HG02973 (cell line): ENCODE measurements at regions not wholly inside any gene's neighbourhood (a gene's known extent, or its start where the extent isn't known, plus 50 kb on each side); places are given as distances from the start of the nearest gene placed in this dataset.

Source experiments
- ATAC-seq: cut with Tn5 transposase; IDR thresholded peaks from one replicate; pipeline ENCODE4 v1.9.1; 2021; ENCODE audit warnings: moderate library complexity; ENCODE audit not compliant: unreplicated experiment

DNA sequence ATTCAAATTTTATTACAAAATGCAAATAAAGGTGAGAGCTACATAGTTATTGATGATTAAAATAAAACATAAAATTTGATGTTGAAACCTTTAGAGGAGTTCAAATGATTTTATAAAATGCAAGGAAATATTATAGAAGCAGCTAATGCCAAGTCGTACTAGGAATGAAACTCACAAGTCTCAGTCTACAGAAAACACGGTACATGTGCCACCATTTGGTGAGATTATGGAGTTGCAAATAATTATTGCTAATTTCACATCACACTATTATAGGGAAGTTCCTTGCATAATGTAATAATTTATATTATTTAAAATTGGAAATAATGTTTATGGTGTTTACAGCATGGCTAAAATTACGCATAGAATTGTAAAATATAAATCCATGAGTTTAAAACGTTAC, 1601.7 kb upstream of the TENM3 start:
- no peak for ATAC-seq

DNA sequence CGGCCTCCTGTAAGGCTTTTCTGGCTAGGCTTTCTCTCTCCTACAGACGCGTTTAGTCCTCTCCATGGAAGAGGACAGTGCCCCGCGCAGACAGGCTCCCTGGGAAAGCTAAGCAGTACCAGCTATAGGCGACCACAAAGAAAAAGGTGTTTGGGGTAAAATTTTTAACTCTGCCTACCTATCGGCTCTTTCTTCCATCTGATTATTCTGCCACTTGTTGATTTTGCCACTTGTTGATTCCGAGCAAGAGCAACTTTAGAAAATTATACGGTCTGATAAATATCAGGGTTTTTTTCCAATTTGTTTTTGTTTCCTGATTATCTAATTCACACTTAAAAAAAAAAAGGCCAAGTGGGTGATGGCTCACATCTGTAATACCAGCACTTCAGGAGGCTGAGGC, 1600.5 kb upstream of the TENM3 start:
- ATAC-seq = no peak

DNA sequence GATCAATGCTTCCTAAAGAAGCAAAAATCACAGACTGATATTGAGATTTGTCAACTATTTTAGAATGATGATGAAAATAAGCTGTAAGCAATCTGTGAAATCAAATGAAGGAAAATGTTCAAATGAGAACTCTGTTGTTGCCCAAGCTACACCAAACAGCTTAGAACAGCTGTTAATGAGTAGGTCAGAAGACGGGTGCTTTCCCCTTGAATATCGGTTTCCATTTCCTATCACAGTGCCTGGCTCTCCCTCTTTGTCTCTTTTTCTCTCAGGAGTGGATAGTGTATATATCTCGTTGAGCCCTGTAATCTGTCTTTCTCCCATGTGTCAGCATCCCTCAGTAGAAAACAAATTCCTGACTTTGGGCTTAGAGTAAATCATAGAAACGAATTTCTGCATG, 1592.9 kb upstream of the TENM3 start:
- ATAC-seq = peak; percentile 56

DNA sequence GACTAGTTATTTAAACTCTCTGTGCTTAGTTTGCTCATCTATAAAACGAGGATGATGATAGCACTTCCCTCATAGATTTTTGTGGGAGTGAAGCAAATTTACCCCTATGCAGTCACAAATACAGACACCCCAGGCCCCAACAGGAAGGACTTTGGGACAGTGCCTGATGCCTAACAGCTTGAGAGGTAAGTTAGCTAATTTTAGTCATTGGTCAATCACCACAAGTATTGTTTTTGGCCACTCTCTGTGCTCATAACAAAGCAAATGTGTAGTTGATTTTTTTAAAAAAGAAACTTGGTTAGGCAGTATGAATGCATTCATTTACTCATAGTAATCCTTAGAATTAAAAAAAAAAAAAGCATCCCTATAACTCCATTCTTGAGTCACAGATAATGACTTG, 1590.7 kb upstream of the TENM3 start:
- ATAC-seq = no peak

DNA sequence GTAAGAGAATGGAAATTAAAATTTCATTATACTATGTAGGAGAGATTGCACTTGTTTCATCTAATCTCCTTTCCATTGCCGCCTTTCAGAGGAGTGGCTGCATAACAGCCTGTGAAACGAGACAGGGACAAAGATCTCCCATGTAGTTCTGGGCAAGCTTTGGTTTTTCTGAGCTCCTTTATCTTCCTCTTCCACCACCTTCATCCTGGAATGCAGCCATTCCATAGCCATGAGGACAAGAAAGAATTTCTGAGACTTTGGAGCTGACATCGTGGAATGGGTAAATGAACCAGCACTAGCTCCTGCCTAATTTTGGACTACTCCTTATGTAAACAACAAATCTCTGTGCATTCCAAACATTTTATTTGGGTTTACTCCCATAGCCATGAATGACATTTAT, 1587.3 kb upstream of the TENM3 start:
- ATAC-seq = no peak

DNA sequence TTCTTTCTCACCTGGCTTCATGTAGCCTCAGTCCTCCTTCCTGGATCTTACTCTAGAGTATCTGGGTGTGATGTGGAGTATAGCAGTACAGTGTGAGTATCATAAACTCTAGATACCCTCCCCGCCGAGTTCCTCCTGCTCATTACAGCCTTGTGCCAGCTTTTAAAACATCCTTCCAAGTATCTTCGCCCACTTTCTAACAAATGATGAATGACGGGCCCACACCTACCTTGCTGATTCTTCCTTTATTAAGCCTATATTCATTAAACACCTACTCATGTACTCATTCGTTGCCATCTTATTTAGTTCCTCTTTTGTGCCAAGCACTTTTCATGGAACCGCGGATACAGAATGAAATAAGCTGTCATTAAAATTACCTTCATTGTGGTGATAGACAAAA, 1585.3 kb upstream of the TENM3 start:
- no peak for ATAC-seq

DNA sequence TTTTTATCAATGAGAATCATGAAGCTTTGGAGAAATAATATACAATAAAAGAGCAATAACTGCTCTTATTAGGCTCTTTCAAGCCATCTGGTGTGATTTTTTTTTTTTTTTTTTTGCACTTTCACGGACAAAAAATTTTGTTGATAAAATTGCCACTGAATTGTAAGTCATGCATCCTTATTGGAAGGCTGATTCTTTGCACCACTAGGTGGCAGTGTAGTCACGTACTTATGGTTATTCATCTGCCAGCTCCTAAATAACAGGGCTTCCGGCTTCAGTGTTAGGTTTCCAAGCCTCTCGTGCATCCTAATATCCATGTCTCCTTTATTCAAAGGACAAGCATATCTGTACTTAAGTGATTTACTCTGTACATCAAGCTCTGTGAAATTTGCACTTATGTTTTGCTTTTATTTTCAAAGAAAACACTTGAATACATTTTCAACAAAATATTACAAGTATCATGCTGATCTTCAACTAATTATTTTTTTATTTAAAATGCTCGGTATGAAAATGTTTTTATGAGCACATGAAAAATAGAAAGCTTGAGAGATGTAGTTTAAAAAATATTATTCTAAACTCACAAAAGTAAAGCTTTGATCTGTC, 1578.3 kb upstream of the TENM3 start:
- ATAC-seq = peak; percentile 85

DNA sequence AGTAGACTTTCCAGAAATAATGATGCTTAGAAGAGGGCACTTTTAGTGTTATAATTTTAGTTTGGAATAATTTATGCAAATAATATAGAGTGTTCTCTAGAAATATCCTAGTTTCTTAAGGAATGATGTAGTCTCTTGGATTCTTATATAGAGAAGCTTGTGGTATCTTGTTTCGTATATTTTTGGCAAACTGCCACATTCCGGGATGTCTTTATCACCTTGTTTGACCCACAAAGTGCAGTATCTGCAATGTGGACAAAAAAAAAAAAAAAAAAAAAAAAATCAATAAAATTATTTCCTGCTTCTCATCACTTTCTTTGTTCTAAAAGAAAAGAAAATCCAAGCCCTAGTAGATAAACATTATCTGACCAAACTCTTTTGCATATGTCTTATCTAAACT, 1577.7 kb upstream of the TENM3 start:
- ATAC-seq = no peak

DNA sequence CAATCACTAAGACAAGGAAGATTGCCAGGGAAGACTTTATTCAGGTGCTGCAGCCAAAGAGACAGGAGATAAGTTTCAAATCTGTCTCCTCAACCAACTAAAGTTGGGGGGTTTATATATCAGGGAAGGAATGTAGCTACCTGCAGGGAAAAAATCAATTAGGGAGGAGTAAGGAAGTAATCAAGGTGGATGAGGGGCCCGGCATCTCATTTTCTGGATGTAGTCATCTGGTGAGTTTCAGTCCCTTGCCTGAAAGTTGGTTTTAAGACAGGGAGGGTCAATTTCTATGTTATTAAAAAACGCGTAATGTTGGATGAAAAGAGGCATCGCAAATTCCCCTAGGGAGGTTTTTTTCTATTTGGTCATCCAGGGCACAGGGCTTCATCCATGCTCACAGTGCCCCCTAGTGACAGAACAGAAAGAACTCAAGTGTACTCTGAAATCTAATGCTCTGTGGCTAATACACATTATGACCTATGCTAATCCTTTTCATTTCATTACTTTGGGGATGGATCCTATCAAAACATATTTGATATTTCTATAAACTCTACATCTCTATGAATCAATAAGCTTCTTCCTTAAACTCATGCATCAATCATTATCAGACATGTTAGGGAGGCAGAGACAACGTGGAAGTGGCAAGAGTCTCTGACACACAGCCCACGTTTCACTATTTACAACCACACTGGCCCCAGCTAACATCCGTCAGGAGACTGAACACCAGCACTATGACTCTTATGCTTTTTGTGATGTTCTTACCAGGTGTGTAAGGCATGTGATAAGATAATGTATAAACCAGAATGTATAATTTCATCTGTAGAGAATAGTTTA, 1577.0 kb upstream of the TENM3 start:
- peak; percentile 87 for ATAC-seq

DNA sequence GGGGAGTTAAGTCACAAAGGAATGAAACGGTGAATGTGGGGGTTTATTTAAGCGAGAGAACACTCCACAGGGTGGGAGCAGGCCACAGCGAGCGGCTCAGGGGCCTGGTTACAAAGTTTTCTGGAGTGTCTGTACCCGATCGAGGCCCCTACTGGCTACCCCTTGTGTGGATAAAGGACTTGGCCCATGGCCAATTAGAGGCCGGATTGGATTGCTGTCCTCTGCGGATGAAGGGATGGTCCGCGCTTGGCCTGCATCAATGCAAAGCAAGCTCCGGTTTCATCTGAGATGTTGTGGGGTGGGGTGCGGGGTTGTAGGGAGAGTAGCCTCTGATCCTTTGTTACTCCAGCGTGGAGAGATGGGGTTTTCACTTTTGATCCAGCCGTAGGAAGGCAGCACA, 1574.5 kb upstream of the TENM3 start:
- ATAC-seq = no peak

DNA sequence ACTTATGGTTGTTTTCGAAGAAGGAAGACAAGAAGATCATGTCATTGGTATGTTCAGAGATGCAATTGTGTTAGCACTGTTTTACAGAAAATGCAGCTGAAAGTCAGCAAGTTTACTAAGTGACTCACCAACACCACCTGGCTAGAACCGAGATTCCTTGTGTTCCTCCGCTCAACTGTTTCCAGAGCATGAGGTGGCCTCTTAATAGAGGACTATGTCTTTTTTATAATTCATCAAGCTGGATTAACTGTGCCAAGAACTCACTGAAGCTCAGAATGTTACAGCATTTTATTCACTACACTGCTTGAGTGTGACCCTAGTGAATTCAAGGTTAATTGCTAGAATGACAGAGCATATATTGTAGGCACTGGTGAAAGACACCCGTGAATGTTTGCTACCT, 1573.5 kb upstream of the TENM3 start:
- no peak for ATAC-seq

DNA sequence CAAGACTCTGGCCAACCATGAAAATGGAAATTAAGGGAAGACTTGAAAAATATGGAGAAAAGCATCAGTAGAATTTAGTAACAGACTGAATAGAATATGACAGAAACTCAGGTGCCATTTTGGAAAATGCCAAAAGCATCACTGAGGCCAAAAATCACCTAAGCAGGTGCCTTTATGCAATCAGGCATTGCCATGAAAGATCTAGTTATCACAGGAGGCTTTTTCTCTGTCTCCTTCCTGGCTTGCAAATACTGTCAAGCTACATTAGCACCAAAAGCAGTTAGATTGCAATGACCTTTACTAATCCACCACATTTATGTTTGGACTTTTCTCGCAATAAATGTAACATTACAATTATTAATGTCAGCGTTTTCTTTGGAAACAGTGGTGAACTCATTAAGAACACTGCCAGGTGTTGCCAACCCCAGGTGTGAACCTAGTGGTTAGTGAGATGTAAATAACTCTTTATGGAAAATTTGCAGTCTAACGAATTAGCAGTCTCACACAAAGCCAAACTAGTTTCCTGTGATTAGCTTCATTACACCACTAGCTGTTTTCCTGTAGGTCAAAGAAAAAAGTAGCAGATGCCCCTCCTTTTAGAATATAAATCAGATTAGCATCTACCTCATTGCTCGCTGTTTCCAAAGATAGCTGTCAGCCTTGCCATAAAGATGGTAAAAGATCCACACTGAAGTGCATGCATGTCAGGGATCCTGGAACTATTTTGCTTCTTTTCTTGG, 1568.4 kb upstream of the TENM3 start:
- ATAC-seq = no peak

DNA sequence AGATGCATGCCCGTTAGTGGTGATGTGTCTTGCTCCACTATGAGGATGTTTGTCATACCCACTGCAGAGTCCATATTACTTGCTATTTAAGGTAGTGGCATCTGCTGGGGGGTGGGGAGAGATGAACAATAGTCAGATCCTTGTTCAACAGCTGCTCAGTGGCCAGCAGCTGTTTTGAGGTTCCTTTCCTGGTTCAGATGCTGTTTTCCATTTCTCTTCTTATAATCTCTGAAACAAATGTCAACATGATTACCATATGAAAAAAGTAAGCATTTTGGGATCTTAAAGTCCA, 1567.9 kb upstream of the TENM3 start:
- ATAC-seq = no peak

DNA sequence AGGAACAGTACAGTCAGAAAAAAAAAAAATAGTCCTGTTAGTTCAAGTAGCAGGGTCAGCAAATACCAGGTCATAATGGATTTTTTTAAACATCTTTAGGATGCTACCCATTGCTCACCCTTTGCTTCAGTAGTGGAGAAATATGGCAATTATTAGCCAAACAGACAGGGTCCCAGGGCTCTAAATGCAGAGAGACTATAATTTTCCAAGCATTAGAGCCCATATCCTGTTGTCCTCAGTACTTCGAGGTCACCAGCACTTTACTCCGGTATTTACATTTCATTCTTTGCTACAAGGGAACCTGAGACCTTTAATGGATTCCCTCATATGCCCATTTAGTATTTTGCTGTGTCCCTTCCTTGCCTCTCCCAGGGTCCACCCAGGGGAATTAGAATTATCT, 1562.9 kb upstream of the TENM3 start:
- no peak for ATAC-seq

DNA sequence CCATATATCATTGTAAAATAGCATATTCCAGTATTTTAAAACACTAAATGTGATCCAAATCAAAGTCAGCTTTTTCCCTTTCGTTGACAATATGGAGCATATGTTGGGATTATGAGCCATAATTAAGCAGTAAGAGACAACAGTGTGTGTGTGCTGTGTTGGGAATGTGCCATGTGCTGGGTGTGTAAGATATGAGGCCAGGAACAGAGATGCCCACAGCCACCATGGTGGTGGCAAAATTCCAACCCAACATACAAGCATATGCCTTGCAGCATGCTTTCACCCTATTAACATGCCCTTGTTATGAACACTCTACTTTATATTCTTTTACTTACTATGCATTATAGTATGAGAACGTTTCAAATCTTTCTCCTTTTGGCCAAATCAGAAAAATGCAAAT, 1560.4 kb upstream of the TENM3 start:
- ATAC-seq = no peak

DNA sequence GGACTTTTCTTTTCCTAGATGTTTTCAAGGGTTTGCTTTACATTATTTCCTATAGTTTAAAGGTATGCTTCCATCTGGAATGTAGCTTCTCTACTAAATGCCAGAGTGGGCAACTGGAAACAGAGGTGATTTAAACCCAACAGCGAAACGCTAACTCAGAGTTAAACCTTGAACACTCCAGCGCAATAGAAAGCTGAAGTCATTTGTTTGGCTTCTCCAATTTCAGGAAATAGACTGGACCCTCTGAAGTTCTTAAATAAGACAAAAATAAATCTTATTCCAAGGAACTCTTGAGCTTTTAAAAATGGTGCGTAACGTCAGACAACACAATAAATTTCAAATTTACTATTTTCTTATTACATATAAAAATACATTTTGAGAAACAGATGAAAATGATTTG, 1560.0 kb upstream of the TENM3 start:
- ATAC-seq = no peak

DNA sequence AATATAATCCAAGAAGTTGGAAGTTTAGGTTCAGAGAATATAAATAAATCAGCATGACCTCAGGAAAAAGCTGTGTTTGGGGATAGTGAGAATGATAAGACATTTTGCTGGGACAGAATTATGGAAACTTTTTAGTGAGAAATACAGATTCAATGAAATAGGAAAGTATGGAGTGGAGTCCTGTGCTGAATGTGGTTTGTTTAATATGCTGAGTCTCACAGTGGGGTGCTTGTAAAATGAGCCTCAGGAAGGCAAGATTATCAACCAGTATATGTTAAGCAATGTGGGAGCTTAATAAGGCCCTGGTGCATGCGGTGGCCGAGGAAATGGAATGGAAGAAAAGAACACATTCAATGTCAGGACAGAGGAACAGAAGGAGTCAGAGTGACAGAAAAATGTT, 1554.7 kb upstream of the TENM3 start:
- ATAC-seq = no peak

DNA sequence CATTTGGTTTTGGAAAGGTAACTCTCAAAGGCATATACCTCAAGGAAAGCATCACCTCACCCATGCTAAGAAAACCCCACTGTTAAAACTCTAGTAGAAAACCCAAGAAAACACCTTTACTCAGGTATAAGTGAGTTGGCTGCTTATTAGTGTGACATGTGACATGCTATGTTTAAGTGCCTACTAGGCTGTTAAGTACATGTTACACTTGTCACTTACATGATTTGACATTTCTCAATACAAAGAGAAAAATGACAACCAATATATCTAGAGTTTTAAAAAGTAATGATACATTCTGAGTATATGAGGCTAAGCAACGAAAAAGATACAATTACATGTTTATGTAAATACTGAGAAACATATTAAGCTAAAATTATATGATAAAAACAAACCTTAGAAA, 1548.3 kb upstream of the TENM3 start:
- ATAC-seq = no peak

DNA sequence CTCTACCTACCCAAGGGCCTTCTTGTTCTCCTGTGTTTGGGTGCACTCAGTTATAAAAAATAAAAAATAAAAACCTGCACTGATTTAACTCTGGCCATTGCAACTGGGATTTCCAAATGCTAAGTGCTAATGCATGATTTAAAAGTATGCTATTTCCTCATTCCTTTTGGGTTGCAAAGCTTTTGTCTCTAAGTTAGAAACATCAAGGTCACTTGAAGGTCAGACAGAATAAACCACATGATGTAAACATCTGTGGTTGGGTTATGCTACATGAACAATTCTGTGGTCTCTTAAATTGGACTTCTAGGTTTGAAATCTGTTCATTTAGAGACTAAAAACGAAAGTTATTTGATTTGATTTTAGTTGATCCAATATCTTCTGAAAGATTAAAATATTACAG, 1547.4 kb upstream of the TENM3 start:
- ATAC-seq = no peak

DNA sequence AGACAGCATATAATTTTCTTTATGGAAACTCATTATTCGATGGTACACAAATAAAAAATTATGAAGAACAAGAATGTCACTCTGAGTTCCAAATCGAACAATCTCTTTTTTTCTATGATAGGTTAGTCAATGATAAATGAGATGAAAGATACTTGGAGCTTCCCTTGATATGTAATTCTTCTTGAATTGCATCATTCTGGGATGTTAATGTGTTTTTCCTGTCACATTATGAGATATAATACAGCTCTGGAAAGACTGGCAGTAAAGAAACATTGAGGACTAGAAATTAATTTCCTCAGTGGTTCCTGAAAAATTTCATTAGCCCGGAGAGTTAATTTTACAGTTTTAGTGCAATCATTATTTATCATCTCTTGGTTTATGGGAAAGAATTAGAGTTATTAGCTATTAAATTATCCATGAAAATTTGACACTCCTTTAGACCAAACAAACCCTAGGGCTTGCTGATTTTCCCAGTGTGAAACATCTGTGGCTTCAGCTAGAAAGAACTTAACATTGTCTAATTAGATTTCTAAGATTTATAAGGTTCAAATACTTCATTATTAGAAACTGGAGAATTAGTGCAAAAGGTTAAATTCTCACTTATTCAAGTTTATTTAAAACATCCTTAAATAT, 1546.6 kb upstream of the TENM3 start:
- no peak for ATAC-seq

DNA sequence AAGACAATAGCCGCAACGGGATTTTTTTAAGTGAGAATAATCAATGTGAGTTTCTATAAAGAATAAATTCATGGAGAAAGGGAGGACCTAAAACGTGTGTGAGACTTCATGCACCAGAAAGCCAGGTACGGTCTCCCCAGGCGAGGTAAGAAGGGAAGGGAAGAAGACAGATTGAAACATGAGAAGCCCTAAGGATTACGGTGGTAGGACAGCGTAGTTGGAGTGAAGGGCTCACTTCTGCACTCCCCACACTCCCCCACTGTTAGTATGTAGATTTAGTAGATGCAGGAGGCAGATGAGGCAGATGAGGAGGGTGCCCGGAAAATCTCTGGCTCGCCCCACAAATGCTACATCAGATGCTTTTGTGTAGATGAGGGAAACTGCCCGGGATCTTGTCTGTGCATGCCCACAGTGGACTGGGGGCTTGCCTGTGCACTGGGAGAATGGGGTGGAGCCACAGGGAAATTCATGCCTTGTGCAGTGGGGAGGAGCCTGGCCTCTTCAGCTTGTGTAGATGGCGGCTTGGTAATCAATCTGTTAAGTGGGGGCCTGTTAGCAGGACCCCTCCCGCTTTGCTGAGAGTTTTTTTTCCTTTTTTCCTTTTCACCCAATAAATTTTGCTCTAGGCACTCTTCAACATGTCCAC, 1544.5 kb upstream of the TENM3 start:
- no peak for ATAC-seq
